Sigmoid colon (tissue), 3 donors: ENCODE measurements at regions not wholly inside any gene's neighbourhood (a gene's known extent, or its start where the extent isn't known, plus 50 kb on each side); places are given as distances from the start of the nearest gene placed in this dataset.

Experiments used
- CTCF ChIP-seq, 4 experiments: fragments of 450-650 bp in 3 of 4; fragments of 200-600 bp in 1 of 4; IDR thresholded peaks; one replicate each; pipeline ENCODE4 v1.5.1; 2016 to 2019; ENCODE audit warnings: antibody characterized with exemption in 4 of 4, mild to moderate bottlenecking in 3 of 4, moderate library complexity in 2 of 4
- POLR2A ChIP-seq, 2 donors: fragments of 450-650 bp; IDR thresholded peaks; one replicate each; pipeline ENCODE4 v1.6.1; 2016; ENCODE audit warnings: antibody characterized with exemption in 2 of 2, mild to moderate bottlenecking in 2 of 2, moderate library complexity in 2 of 2

GRCh38 chr5:123278284-123278683, 144.9 kb downstream of the CEP120 start:
- TF ChIP-seq CTCF (IDR thresholded peaks at IDR 0.05) (no peak), POLR2A (IDR thresholded peaks at IDR 0.05) (no peak)
